ENCODE measurements at regions not wholly inside any gene's neighbourhood (a gene's known extent, or its start where the extent isn't known, plus 50 kb on each side); places are given as distances from the start of the nearest gene placed in this dataset.

- TF ChIP-seq CTCF (IDR thresholded peaks at IDR 0.05; ENCODE audit: extremely low read depth, insufficient read depth, missing control alignments): no peak
- no peak for DNase-seq (ENCODE audit: low spot score)
- in situ Hi-C loops (cut with MboI; ENCODE audit: low pct_unique_long_range_greater_than_20kb, low sequenced_read_pairs, unreplicated experiment): no loop called here
Observed at GRCh38 chr17:13244513-13244912, 226.7 kb upstream of the ELAC2 start.

- in situ Hi-C loops (cut with MboI; ENCODE audit: low pct_unique_long_range_greater_than_20kb, low sequenced_read_pairs, unreplicated experiment): no loop called here
- no peak for DNase-seq (ENCODE audit: low spot score)
- no peak for TF ChIP-seq CTCF (IDR thresholded peaks at IDR 0.05; ENCODE audit: extremely low read depth, insufficient read depth, missing control alignments)
Observed at GRCh38 chr17:13243585-13243984, 225.8 kb upstream of the ELAC2 start.

- TF ChIP-seq CTCF (IDR thresholded peaks at IDR 0.05; ENCODE audit: extremely low read depth, insufficient read depth, missing control alignments): no peak
- no peak for DNase-seq (ENCODE audit: low spot score)
- in situ Hi-C loops (cut with MboI; ENCODE audit: low pct_unique_long_range_greater_than_20kb, low sequenced_read_pairs, unreplicated experiment): no loop called here
Observed at GRCh38 chr17:13240851-13241250, 223.0 kb upstream of the ELAC2 start.

GRCh38 chr17:13230350-13231264 lies 212.8 kb upstream of the ELAC2 start:
- in situ Hi-C loops (cut with MboI; ENCODE audit: low pct_unique_long_range_greater_than_20kb, low sequenced_read_pairs, unreplicated experiment): no loop called here
- TF ChIP-seq CTCF (IDR thresholded peaks at IDR 0.05; ENCODE audit: extremely low read depth, insufficient read depth, missing control alignments): no peak
- DNase-seq (ENCODE audit: low spot score): no peak

GRCh38 chr17:13228225-13228624 lies 210.4 kb upstream of the ELAC2 start:
- TF ChIP-seq CTCF (IDR thresholded peaks at IDR 0.05; ENCODE audit: extremely low read depth, insufficient read depth, missing control alignments): no peak
- in situ Hi-C loops (cut with MboI; ENCODE audit: low pct_unique_long_range_greater_than_20kb, low sequenced_read_pairs, unreplicated experiment): no loop called here
- no peak for DNase-seq (ENCODE audit: low spot score)

GRCh38 chr17:13222975-13223374 lies 205.1 kb upstream of the ELAC2 start:
- DNase-seq (ENCODE audit: low spot score): no peak

More at GRCh38 chr17:13222975-13223374, 205.1 kb upstream of the ELAC2 start:
- in situ Hi-C loops (cut with MboI; ENCODE audit: low pct_unique_long_range_greater_than_20kb, low sequenced_read_pairs, unreplicated experiment): no loop called here
- no peak for TF ChIP-seq CTCF (IDR thresholded peaks at IDR 0.05; ENCODE audit: extremely low read depth, insufficient read depth, missing control alignments)

Measured in GM13977 (cell line).